Lower leg skin (tissue), 3 donors: ENCODE measurements at regions not wholly inside any gene's neighbourhood (a gene's known extent, or its start where the extent isn't known, plus 50 kb on each side); places are given as distances from the start of the nearest gene placed in this dataset.

ENCODE experiments used
- POLR2A ChIP-seq, 2 donors: fragments of 450-650 bp; IDR thresholded peaks; one replicate each; pipeline ENCODE4 v1.6.1; 2016 to 2017; ENCODE audit warnings: antibody characterized with exemption in 2 of 2, mild to moderate bottlenecking in 1 of 2, moderate library complexity in 1 of 2
- TF ChIP-seq, protein P1 (sequence below), 3 donors: fragments of 450-650 bp; IDR thresholded peaks; one replicate each; pipeline ENCODE4 v1.5.1; 2016; ENCODE audit warnings: antibody characterized with exemption in 3 of 3, mild to moderate bottlenecking in 3 of 3, moderate library complexity in 2 of 3

GRCh38 chr6:87923389-87924050 lies 124.1 kb upstream of the SPACA1 start:
- TF ChIP-seq, protein P1, sequence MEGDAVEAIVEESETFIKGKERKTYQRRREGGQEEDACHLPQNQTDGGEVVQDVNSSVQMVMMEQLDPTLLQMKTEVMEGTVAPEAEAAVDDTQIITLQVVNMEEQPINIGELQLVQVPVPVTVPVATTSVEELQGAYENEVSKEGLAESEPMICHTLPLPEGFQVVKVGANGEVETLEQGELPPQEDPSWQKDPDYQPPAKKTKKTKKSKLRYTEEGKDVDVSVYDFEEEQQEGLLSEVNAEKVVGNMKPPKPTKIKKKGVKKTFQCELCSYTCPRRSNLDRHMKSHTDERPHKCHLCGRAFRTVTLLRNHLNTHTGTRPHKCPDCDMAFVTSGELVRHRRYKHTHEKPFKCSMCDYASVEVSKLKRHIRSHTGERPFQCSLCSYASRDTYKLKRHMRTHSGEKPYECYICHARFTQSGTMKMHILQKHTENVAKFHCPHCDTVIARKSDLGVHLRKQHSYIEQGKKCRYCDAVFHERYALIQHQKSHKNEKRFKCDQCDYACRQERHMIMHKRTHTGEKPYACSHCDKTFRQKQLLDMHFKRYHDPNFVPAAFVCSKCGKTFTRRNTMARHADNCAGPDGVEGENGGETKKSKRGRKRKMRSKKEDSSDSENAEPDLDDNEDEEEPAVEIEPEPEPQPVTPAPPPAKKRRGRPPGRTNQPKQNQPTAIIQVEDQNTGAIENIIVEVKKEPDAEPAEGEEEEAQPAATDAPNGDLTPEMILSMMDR (IDR thresholded peaks at IDR 0.05), result no peak
- no peak for TF ChIP-seq POLR2A (IDR thresholded peaks at IDR 0.05)
